MM.1S (cell line): ENCODE measurements at regions not wholly inside any gene's neighbourhood (a gene's known extent, or its start where the extent isn't known, plus 50 kb on each side); places are given as distances from the start of the nearest gene placed in this dataset.

Experiments
- DNase-seq: peaks from one replicate; pipeline ENCODE4 v3.0.0-alpha.2; 2015
- H2AFZ ChIP-seq: fragments of 300-600 bp; sonication (generic); 2 replicates; pipeline ENCODE4 v1.6.0; 2016; ENCODE audit warnings: antibody characterized with exemption, low read length
- H3F3A ChIP-seq: fragments of 300-600 bp; sonication (generic); 2 replicates; pipeline ENCODE4 v1.6.1; 2016; ENCODE audit warnings: mild to moderate bottlenecking, antibody characterized with exemption, low read length, moderate library complexity, mixed read lengths; ENCODE audit not compliant: insufficient read depth
- H3K27ac ChIP-seq: fragments of 300-600 bp; sonication (generic); 2 replicates; pipeline ENCODE4 v1.5.1; 2016; ENCODE audit warnings: mild to moderate bottlenecking, low read length
- H3K27me3 ChIP-seq: fragments of 300-600 bp; sonication (generic); replicated peaks from 2 replicates; pipeline ENCODE4 v1.6.0; 2016; ENCODE audit warnings: low read length; ENCODE audit not compliant: insufficient read depth
- H3K36me3 ChIP-seq: fragments of 300-600 bp; sonication (generic); replicated peaks from 2 replicates; pipeline ENCODE4 v1.6.1; 2016; ENCODE audit warnings: mild to moderate bottlenecking, low read length, mixed read lengths; ENCODE audit not compliant: insufficient read depth
- H3K4me1 ChIP-seq: fragments of 300-600 bp; sonication (generic); 2 replicates; pipeline ENCODE4 v1.6.1; 2016; ENCODE audit warnings: low read length, mixed read lengths
- H3K4me2 ChIP-seq: fragments of 300-600 bp; sonication (generic); 2 replicates; pipeline ENCODE4 v1.6.0; 2016; ENCODE audit warnings: low read depth, low read length
- H3K4me3 ChIP-seq: fragments of 300-600 bp; sonication (generic); 2 replicates; pipeline ENCODE4 v1.5.1; 2016; ENCODE audit warnings: low read length, mixed read lengths
- H3K79me2 ChIP-seq: fragments of 300-600 bp; sonication (generic); 2 replicates; pipeline ENCODE4 v1.6.1; 2016; ENCODE audit warnings: mixed run types, low read length, mixed read lengths
- H3K9ac ChIP-seq: fragments of 300-600 bp; sonication (generic); 2 replicates; pipeline ENCODE4 v1.6.1; 2016; ENCODE audit warnings: low read length, mixed read lengths
- H3K9me2 ChIP-seq: fragments of 300-600 bp; sonication (generic); replicated peaks from 2 replicates; pipeline ENCODE4 v1.6.1; 2016; ENCODE audit warnings: mild to moderate bottlenecking, low read length, mixed read lengths; ENCODE audit not compliant: insufficient read depth
- H3K9me3 ChIP-seq: fragments of 300-600 bp; sonication (generic); replicated peaks from 2 replicates; pipeline ENCODE4 v1.6.1; 2016; ENCODE audit warnings: mild to moderate bottlenecking, low read length, mixed read lengths; ENCODE audit not compliant: insufficient read depth
- H4K20me1 ChIP-seq: fragments of 300-600 bp; sonication (generic); 2 replicates; pipeline ENCODE4 v1.6.1; 2016; ENCODE audit warnings: mild to moderate bottlenecking, low read length, moderate library complexity, mixed read lengths; ENCODE audit not compliant: insufficient read depth
- CTCF ChIP-seq: fragments of 300-600 bp; sonication (generic); IDR thresholded peaks from 2 replicates; pipeline ENCODE4 v1.5.1; 2016; ENCODE audit warnings: antibody characterized with exemption, low read length, mixed read lengths
- EZH2 ChIP-seq: fragments of 300-600 bp; sonication (generic); optimal IDR thresholded peaks from 2 replicates; pipeline ENCODE3; 2017; ENCODE audit warnings: low read depth, mild to moderate bottlenecking, antibody characterized with exemption, low read length, mixed read lengths
- EZH2phosphoT487 ChIP-seq: fragments of 300-600 bp; sonication (generic); IDR thresholded peaks from 2 replicates; pipeline ENCODE4 v1.6.1; 2018; ENCODE audit warnings: antibody characterized with exemption, low read length

- Histone ChIP-seq H3K36me3 (no peaks in the 10 kb centered on the region), H3K27me3 (no peaks in the 10 kb centered on the region), H3K4me1 (peaks cover 27% of the 10 kb centered on the region), H3K9ac (no peak overlapping the region), H3K9me3 (no peaks in the 10 kb centered on the region), H3F3A (0 out of 2 replicates have a peak, but pooled peaks cover 4% of the 10 kb centered on the region), H4K20me1 (no peaks in the 10 kb centered on the region), H2AFZ (no peak overlapping the region), H3K4me2 (no peak overlapping the region), H3K9me2 (no peaks in the 10 kb centered on the region), H3K4me3 (no peak overlapping the region), H3K27ac (no peak overlapping the region), H3K79me2 (no peaks in the 10 kb centered on the region)
- no peak for TF ChIP-seq EZH2phosphoT487
- no peak for TF ChIP-seq CTCF
- no peak for TF ChIP-seq EZH2
- no peak for DNase-seq
Measured at GRCh38 chr17:56717471-56717870, 116.2 kb downstream of the C17orf67 start.

GRCh38 chr17:56718515-56718914 lies 115.2 kb downstream of the C17orf67 start:
- Histone ChIP-seq H3K27ac (peak overlapping the region; percentile 44; the same call in 1 of the 2 replicates), H3K4me2 (peak overlapping the region; percentile 44), H3K4me3 (no peak overlapping the region), H3K9ac (peak overlapping the region; percentile 27), H3K9me3 (no peaks in the 10 kb centered on the region), H3K9me2 (no peaks in the 10 kb centered on the region), H3F3A (0 out of 2 replicates have a peak, but pooled peaks cover 4% of the 10 kb centered on the region), H3K4me1 (peaks cover 27% of the 10 kb centered on the region), H2AFZ (0 out of 2 replicates have a peak overlapping the region, but pooled peaks have one; percentile 20), H3K36me3 (no peaks in the 10 kb centered on the region), H4K20me1 (no peaks in the 10 kb centered on the region), H3K79me2 (no peaks in the 10 kb centered on the region), H3K27me3 (no peaks in the 10 kb centered on the region)
- TF ChIP-seq EZH2phosphoT487 (no peak), CTCF (no peak), EZH2 (no peak)
- DNase-seq, result peak; percentile 82

DNA sequence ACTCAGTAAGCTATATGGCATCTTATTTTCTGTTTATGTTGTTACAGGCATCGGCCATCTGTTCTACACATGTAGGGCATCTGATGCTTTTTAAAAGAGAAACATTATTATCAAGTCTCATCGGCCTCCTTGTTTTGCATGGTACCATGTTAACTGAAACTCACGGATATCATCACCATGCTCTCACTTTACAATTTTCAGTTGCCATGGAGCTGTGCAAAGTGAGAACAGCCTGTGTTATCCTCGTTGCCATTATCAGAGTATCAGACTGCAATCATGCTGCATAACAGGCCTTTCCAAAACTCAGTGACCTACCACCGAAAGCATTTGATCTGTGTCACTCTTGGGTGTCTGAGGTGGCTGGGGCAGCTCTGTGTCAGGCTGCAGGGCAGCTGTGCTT lies 110.3 kb downstream of the C17orf67 start:
- H3K9ac ChIP-seq, result no peak overlapping the region
- no peak overlapping the region for H3K4me3 ChIP-seq
- H3K27me3 ChIP-seq, result no peaks in the 10 kb centered on the region
- H3K4me1 ChIP-seq, result peaks cover 6% of the 10 kb centered on the region
- no peaks in the 10 kb centered on the region for H3K9me3 ChIP-seq
- H3K27ac ChIP-seq, result no peak overlapping the region
- TF ChIP-seq CTCF (no peak), EZH2 (no peak), EZH2phosphoT487 (no peak)
- H3K9me2 ChIP-seq, result no peaks in the 10 kb centered on the region
- no peaks in the 10 kb centered on the region for H4K20me1 ChIP-seq
- no peak for DNase-seq
- no peaks in the 10 kb centered on the region for H3K79me2 ChIP-seq
- H3K4me2 ChIP-seq, result no peak overlapping the region
- H2AFZ ChIP-seq, result no peak overlapping the region
- no peaks in the 10 kb centered on the region for H3K36me3 ChIP-seq
- H3F3A ChIP-seq, result no peaks in the 10 kb centered on the region
